ENCODE measurements at regions not wholly inside any gene's neighbourhood (a gene's known extent, or its start where the extent isn't known, plus 50 kb on each side); places are given as distances from the start of the nearest gene placed in this dataset.
"Not testable (repeated sequence)": the region's sequence is repeated elsewhere in the genome, so short reads cannot be mapped to it uniquely, and the experiment has no call there.

DNA sequence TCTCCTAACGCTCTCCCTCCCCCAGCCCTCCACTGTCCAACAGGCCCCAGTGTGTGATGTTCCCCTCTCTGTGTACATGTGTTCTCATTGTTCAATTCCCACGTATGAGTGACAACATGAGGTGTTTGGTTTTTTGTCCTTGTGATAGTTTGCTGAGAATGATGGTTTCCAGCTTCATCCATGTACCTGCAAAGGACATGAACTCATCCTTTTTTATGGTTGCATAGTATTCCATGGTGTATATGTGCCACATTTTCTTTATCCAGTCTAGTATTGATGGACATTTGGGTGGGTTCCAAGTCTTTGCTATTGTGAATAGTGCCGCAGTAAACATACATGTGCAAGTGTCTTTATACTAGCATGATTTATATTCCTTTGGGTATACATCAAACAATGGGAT, 347.4 kb downstream of the MAGEE1 start:
- not testable (repeated sequence) for H3K9me3 ChIP-seq (ENCODE audit: control insufficient read depth, low read length); H4K8ac ChIP-seq (ENCODE audit: low read length); H3K4me1 ChIP-seq (ENCODE audit: control insufficient read depth, insufficient read depth, low read depth, low read length); H2AFZ ChIP-seq (ENCODE audit: low read depth, low read length); H3K36me3 ChIP-seq (ENCODE audit: control insufficient read depth in 1 of 2, insufficient read depth in 2 of 2, low read depth in 1 of 2, low read length in 2 of 2); H3K4me3 ChIP-seq (ENCODE audit: insufficient read depth in 1 of 2, low read depth in 1 of 2, low read length in 2 of 2); H3K18ac ChIP-seq (ENCODE audit: low read depth in 1 of 2, low read length in 2 of 2); H3K23ac ChIP-seq (ENCODE audit: low read length in 2 of 2); H2BK12ac ChIP-seq (ENCODE audit: low read length in 2 of 2); H2BK5ac ChIP-seq (ENCODE audit: low read depth, low read length, poor library complexity, severe bottlenecking); H3K4ac ChIP-seq (ENCODE audit: low read depth in 1 of 2, low read length in 2 of 2); H2AK5ac ChIP-seq (ENCODE audit: low read length, severe bottlenecking); H3K14ac ChIP-seq (ENCODE audit: low read length in 2 of 2); H2BK15ac ChIP-seq (ENCODE audit: low read depth, poor library complexity, severe bottlenecking); H4K91ac ChIP-seq (ENCODE audit: low read length); H3K27ac ChIP-seq (ENCODE audit: low read length, poor library complexity, severe bottlenecking); H3K27me3 ChIP-seq (ENCODE audit: control insufficient read depth in 1 of 2, insufficient read depth in 1 of 2, low read length in 2 of 2); H3K9ac ChIP-seq (ENCODE audit: low read length); H2BK120ac ChIP-seq (ENCODE audit: low read depth, low read length); DNase-seq; H3K4me2 ChIP-seq (ENCODE audit: low read length, poor library complexity, severe bottlenecking); H3K79me1 ChIP-seq (replicated peaks; ENCODE audit: low read length, poor library complexity, severe bottlenecking)
- whole genome bisulfite sequencing: 83% methylated on average over 2 of the region's 3 CpGs

GRCh38 chrX:76796311-76796710, 368.8 kb downstream of the MAGEE1 start:
- Histone ChIP-seq H2AK5ac (ENCODE audit: low read length, severe bottlenecking) (no peak overlapping the region), H3K4me2 (ENCODE audit: low read length, poor library complexity, severe bottlenecking) (no peak overlapping the region), H3K27me3 (ENCODE audit: control insufficient read depth in 1 of 2, insufficient read depth in 1 of 2, low read length in 2 of 2) (peaks cover 0 to 3% of the 10 kb centered on the region in 2 experiments), H3K36me3 (ENCODE audit: control insufficient read depth in 1 of 2, insufficient read depth in 2 of 2, low read depth in 1 of 2, low read length in 2 of 2) (no peaks in the 10 kb centered on the region), H3K4ac (ENCODE audit: low read depth in 1 of 2, low read length in 2 of 2) (no peak overlapping the region), H3K18ac (ENCODE audit: low read depth in 1 of 2, low read length in 2 of 2) (no peak overlapping the region), H3K9me3 (ENCODE audit: control insufficient read depth, low read length) (no peaks in the 10 kb centered on the region), H4K8ac (ENCODE audit: low read length) (no peak overlapping the region), H2BK15ac (ENCODE audit: low read depth, poor library complexity, severe bottlenecking) (no peak overlapping the region), H3K79me1 (replicated peaks; ENCODE audit: low read length, poor library complexity, severe bottlenecking) (no peaks in the 10 kb centered on the region), H3K4me3 (ENCODE audit: insufficient read depth in 1 of 2, low read depth in 1 of 2, low read length in 2 of 2) (no peak overlapping the region), H2AFZ (ENCODE audit: low read depth, low read length) (no peak overlapping the region), H3K9ac (ENCODE audit: low read length) (no peak overlapping the region), H3K27ac (ENCODE audit: low read length, poor library complexity, severe bottlenecking) (no peak overlapping the region), H3K23ac (ENCODE audit: low read length in 2 of 2) (no peak overlapping the region), H2BK120ac (ENCODE audit: low read depth, low read length) (no peak overlapping the region), H3K4me1 (ENCODE audit: control insufficient read depth, insufficient read depth, low read depth, low read length) (no peaks in the 10 kb centered on the region), H3K14ac (ENCODE audit: low read length in 2 of 2) (no peak overlapping the region), H2BK12ac (ENCODE audit: low read length in 2 of 2) (no peak overlapping the region), H2BK5ac (ENCODE audit: low read depth, low read length, poor library complexity, severe bottlenecking) (no peak overlapping the region), H4K91ac (ENCODE audit: low read length) (no peak overlapping the region)
- no CpG with 5 or more reads among the region's 2 CpGs for WGBS
- DNase-seq: no peak

- Histone ChIP-seq H2BK12ac (ENCODE audit: low read length in 2 of 2) (no peak overlapping the region), H3K79me1 (replicated peaks; ENCODE audit: low read length, poor library complexity, severe bottlenecking) (no peaks in the 10 kb centered on the region), H3K4me2 (ENCODE audit: low read length, poor library complexity, severe bottlenecking) (no peak overlapping the region)
Measured at GRCh38 chrX:76802708-76803107, 375.2 kb downstream of the MAGEE1 start.

GRCh38 chrX:76815754-76816153, 388.2 kb downstream of the MAGEE1 start:
- H2AK5ac ChIP-seq (ENCODE audit: low read length, severe bottlenecking): no peak overlapping the region
- H4K8ac ChIP-seq (ENCODE audit: low read length): no peak overlapping the region
- peaks cover 2% of the 10 kb centered on the region for H3K9me3 ChIP-seq (ENCODE audit: control insufficient read depth, low read length)
- no peak overlapping the region for H2BK120ac ChIP-seq (ENCODE audit: low read depth, low read length)
- no peaks in the 10 kb centered on the region for H3K27me3 ChIP-seq (ENCODE audit: control insufficient read depth in 1 of 2, insufficient read depth in 1 of 2, low read length in 2 of 2)
- no peak overlapping the region for H3K9ac ChIP-seq (ENCODE audit: low read length)
- no peak overlapping the region for H2BK12ac ChIP-seq (ENCODE audit: low read length in 2 of 2)
- no peak overlapping the region for H4K91ac ChIP-seq (ENCODE audit: low read length)
- no peaks in the 10 kb centered on the region for H3K36me3 ChIP-seq (ENCODE audit: control insufficient read depth in 1 of 2, insufficient read depth in 2 of 2, low read depth in 1 of 2, low read length in 2 of 2)
- H2AFZ ChIP-seq (ENCODE audit: low read depth, low read length): no peak overlapping the region
- no peak for DNase-seq
- H3K4me3 ChIP-seq (ENCODE audit: insufficient read depth in 1 of 2, low read depth in 1 of 2, low read length in 2 of 2): no peak overlapping the region
- no peak overlapping the region for H3K14ac ChIP-seq (ENCODE audit: low read length in 2 of 2)
- H3K18ac ChIP-seq (ENCODE audit: low read depth in 1 of 2, low read length in 2 of 2): no peak overlapping the region
- H2BK5ac ChIP-seq (ENCODE audit: low read depth, low read length, poor library complexity, severe bottlenecking): no peak overlapping the region
- H3K4me2 ChIP-seq (ENCODE audit: low read length, poor library complexity, severe bottlenecking): no peak overlapping the region
- no CpG with 5 or more reads among the region's 3 CpGs for WGBS
- no peak overlapping the region for H3K23ac ChIP-seq (ENCODE audit: low read length in 2 of 2)
- no peak overlapping the region for H3K27ac ChIP-seq (ENCODE audit: low read length, poor library complexity, severe bottlenecking)
- H2BK15ac ChIP-seq (ENCODE audit: low read depth, poor library complexity, severe bottlenecking): no peak overlapping the region
- H3K4ac ChIP-seq (ENCODE audit: low read depth in 1 of 2, low read length in 2 of 2): no peak overlapping the region
- H3K4me1 ChIP-seq (ENCODE audit: control insufficient read depth, insufficient read depth, low read depth, low read length): no peaks in the 10 kb centered on the region
- H3K79me1 ChIP-seq (replicated peaks; ENCODE audit: low read length, poor library complexity, severe bottlenecking): no peaks in the 10 kb centered on the region

More at GRCh38 chrX:76802708-76803107, 375.2 kb downstream of the MAGEE1 start:
- 75% methylated on average over 2 of the region's 3 CpGs for WGBS
- Histone ChIP-seq H2AFZ (ENCODE audit: low read depth, low read length) (no peak overlapping the region), H3K27me3 (ENCODE audit: control insufficient read depth in 1 of 2, insufficient read depth in 1 of 2, low read length in 2 of 2) (no peaks in the 10 kb centered on the region), H3K18ac (ENCODE audit: low read depth in 1 of 2, low read length in 2 of 2) (no peak overlapping the region), H2BK120ac (ENCODE audit: low read depth, low read length) (no peak overlapping the region), H3K27ac (ENCODE audit: low read length, poor library complexity, severe bottlenecking) (no peak overlapping the region), H2BK5ac (ENCODE audit: low read depth, low read length, poor library complexity, severe bottlenecking) (no peak overlapping the region), H3K4me3 (ENCODE audit: insufficient read depth in 1 of 2, low read depth in 1 of 2, low read length in 2 of 2) (no peak overlapping the region), H3K4ac (ENCODE audit: low read depth in 1 of 2, low read length in 2 of 2) (no peak overlapping the region), H4K91ac (ENCODE audit: low read length) (no peak overlapping the region), H3K36me3 (ENCODE audit: control insufficient read depth in 1 of 2, insufficient read depth in 2 of 2, low read depth in 1 of 2, low read length in 2 of 2) (no peaks in the 10 kb centered on the region), H3K4me1 (ENCODE audit: control insufficient read depth, insufficient read depth, low read depth, low read length) (no peaks in the 10 kb centered on the region), H4K8ac (ENCODE audit: low read length) (no peak overlapping the region), H3K9me3 (ENCODE audit: control insufficient read depth, low read length) (peaks cover 6% of the 10 kb centered on the region), H2BK15ac (ENCODE audit: low read depth, poor library complexity, severe bottlenecking) (no peak overlapping the region), H3K9ac (ENCODE audit: low read length) (no peak overlapping the region), H3K14ac (ENCODE audit: low read length in 2 of 2) (no peak overlapping the region), H2AK5ac (ENCODE audit: low read length, severe bottlenecking) (no peak overlapping the region), H3K23ac (ENCODE audit: low read length in 2 of 2) (no peak overlapping the region)
- DNase-seq: no peak

Data from mesenchymal stem cell (in vitro differentiated cells and primary cell).